Kidney (tissue), 13 donors: ENCODE measurements at regions not wholly inside any gene's neighbourhood (a gene's known extent, or its start where the extent isn't known, plus 50 kb on each side); places are given as distances from the start of the nearest gene placed in this dataset.

Source experiments
- DNase-seq, 5 donors: peaks; one replicate each; pipeline ENCODE4 v3.0.0-alpha.2; 2013 to 2020
- FAIRE-seq: peaks from 2 replicates; lab custom pipeline; 2012; peaks lifted over from hg19 to GRCh38; lab: Jason Lieb, UNC
- H3K27ac ChIP-seq, 2 donors: one replicate each; pipeline ENCODE4 v1.7.0; 2013; ENCODE audit warnings: low read depth in 2 of 2, low read length in 2 of 2, inconsistent platforms in 1 of 2
- H3K27me3 ChIP-seq: one replicate; pipeline ENCODE4 v1.7.1; 2013; ENCODE audit warnings: low read length, inconsistent platforms; ENCODE audit not compliant: control insufficient read depth, insufficient read depth
- H3K36me3 ChIP-seq, 3 donors: one replicate each; pipeline versions ENCODE4 v1.7.0 to v1.7.1; 2013; ENCODE audit warnings: low read length in 3 of 3, control low read depth in 1 of 3, inconsistent platforms in 1 of 3; ENCODE audit not compliant: insufficient read depth in 3 of 3, control insufficient read depth in 2 of 3
- H3K4me1 ChIP-seq, 3 donors: one replicate each; pipeline versions ENCODE4 v1.7.0 to v1.7.1; 2013; ENCODE audit warnings: low read length in 3 of 3, inconsistent platforms in 1 of 3, low read depth in 1 of 3; ENCODE audit not compliant: control insufficient read depth in 2 of 3, insufficient read depth in 2 of 3
- H3K4me3 ChIP-seq, 3 donors: one replicate each; pipeline versions ENCODE4 v1.7.0 to v1.8.1; 2013; ENCODE audit warnings: low read length in 3 of 3, control low read depth in 1 of 3, inconsistent platforms in 1 of 3
- H3K9ac ChIP-seq, 3 donors: one replicate each; pipeline versions ENCODE4 v1.7.0 to v1.7.1; 2013; ENCODE audit warnings: low read length in 3 of 3, control low read depth in 1 of 3, inconsistent platforms in 1 of 3
- H3K9me3 ChIP-seq, 3 donors: one replicate each; pipeline versions ENCODE4 v1.7.0 to v1.7.1; 2013; ENCODE audit warnings: low read length in 3 of 3, control low read depth in 1 of 3, inconsistent platforms in 1 of 3; ENCODE audit not compliant: control insufficient read depth in 2 of 3, insufficient read depth in 1 of 3
- intact Hi-C: fragments of 100-400 bp; cut with DNase I; formaldehyde crosslinking; loops from one replicate; pipeline ENCODE4 v1.11.1; 2022
- TF ChIP-seq, protein P1 (sequence below): IDR thresholded peaks from 3 replicates; pipeline ENCODE4 v1.5.1; 2012; ENCODE audit warnings: mild to moderate bottlenecking, moderate library complexity, borderline replicate concordance; ENCODE audit not compliant: insufficient read depth; ENCODE audit errors: extremely low read depth
- donor health status: control.
- donor health status: control.
- donor health status: control.
- donor health status: control.
- donor health status: control.
- donor health status: DM: yes; HTN: yes; CAD: no.
- donor health status: Normal renal cell carcinoma (clear cell type).

GRCh38 chr10:4059471-4060138 lies 274.6 kb upstream of the KLF6 start:
- intact Hi-C loops = no loop called here
- no peaks in the 10 kb centered on the region for H3K9me3 ChIP-seq
- peaks cover 0 to 4% (median 0%) of the 10 kb centered on the region in 3 donors for H3K4me1 ChIP-seq
- TF ChIP-seq, protein P1, sequence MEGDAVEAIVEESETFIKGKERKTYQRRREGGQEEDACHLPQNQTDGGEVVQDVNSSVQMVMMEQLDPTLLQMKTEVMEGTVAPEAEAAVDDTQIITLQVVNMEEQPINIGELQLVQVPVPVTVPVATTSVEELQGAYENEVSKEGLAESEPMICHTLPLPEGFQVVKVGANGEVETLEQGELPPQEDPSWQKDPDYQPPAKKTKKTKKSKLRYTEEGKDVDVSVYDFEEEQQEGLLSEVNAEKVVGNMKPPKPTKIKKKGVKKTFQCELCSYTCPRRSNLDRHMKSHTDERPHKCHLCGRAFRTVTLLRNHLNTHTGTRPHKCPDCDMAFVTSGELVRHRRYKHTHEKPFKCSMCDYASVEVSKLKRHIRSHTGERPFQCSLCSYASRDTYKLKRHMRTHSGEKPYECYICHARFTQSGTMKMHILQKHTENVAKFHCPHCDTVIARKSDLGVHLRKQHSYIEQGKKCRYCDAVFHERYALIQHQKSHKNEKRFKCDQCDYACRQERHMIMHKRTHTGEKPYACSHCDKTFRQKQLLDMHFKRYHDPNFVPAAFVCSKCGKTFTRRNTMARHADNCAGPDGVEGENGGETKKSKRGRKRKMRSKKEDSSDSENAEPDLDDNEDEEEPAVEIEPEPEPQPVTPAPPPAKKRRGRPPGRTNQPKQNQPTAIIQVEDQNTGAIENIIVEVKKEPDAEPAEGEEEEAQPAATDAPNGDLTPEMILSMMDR = no peak
- H3K9ac ChIP-seq = no peak overlapping the region
- H3K27ac ChIP-seq = no peak overlapping the region
- H3K4me3 ChIP-seq = no peak overlapping the region
- no peak for DNase-seq
- H3K27me3 ChIP-seq = no peaks in the 10 kb centered on the region
- H3K36me3 ChIP-seq = no peaks in the 10 kb centered on the region
- FAIRE-seq = no peak

- Histone ChIP-seq H3K9me3 (no peaks in the 10 kb centered on the region), H3K27ac (no peak overlapping the region), H3K4me3 (no peak overlapping the region), H3K36me3 (no peaks in the 10 kb centered on the region), H3K27me3 (no peaks in the 10 kb centered on the region), H3K4me1 (peaks cover 0 to 4% (median 2%) of the 10 kb centered on the region in 3 donors), H3K9ac (no peak overlapping the region)
- no peak for FAIRE-seq
- intact Hi-C loops = no loop called here
- DNase-seq = no peak
- TF ChIP-seq, protein P1 = no peak
Observed at GRCh38 chr10:4058514-4059029, 273.6 kb upstream of the KLF6 start.

DNA sequence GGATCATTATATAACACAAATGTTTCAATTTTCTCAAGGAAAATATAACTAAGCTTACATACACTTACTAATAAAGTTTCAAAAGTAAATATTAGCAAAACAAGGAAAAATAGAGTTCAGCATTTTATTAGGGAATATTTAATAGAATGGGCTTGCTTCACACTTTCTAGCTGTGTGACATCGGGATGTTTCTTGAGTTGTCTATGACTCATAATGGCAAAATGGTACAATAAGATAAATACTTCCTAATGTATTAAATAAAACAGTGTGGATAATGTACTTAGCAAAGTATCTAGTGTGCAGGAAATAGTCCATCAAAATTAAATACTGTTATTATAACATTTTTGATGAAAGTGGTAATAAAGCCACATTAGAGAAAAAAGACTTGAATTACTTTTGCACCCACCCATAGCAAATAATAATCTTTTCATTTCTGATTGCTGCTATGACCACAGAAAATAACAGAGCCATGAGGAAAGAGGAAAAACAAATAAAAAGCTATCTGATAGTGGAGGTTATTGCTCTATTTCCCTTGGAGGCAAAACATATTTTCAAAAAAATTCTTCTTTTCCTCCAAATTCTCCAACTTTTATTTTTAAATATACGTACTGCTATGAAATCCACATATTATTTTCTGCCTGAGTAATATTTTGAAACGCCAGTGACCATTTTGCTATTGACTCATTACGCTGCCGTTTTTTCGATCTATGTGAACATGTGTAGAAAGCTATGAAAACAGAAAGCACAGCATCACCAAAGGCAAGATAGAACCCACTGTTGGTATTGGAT lies 272.9 kb upstream of the KLF6 start:
- peaks cover 0 to 4% (median 2%) of the 10 kb centered on the region in 3 donors for H3K4me1 ChIP-seq
- H3K9ac ChIP-seq = no peak overlapping the region
- DNase-seq (no peak), FAIRE-seq (no peak)
- intact Hi-C loops = no loop called here
- no peaks in the 10 kb centered on the region for H3K27me3 ChIP-seq
- TF ChIP-seq, protein P1 = no peak
- no peaks in the 10 kb centered on the region for H3K9me3 ChIP-seq
- no peaks in the 10 kb centered on the region for H3K36me3 ChIP-seq
- H3K4me3 ChIP-seq = no peak overlapping the region
- no peak overlapping the region for H3K27ac ChIP-seq
